Endometrial microvascular endothelial cells (primary cell): ENCODE measurements at regions not wholly inside any gene's neighbourhood (a gene's known extent, or its start where the extent isn't known, plus 50 kb on each side); places are given as distances from the start of the nearest gene placed in this dataset.

Experiments used
- in situ Hi-C: cut with HindIII; loops from 2 replicates; pipeline ENCODE4 v1.10.0; 2017; ENCODE audit warnings: low sequenced_read_pairs, low pct_unique_long_range_greater_than_20kb; ENCODE audit errors: inconsistent ontology term

GRCh38 chr14:31986405-31986804 lies 90.7 kb upstream of the ARHGAP5 start:
- in situ Hi-C loops: no loop called here

GRCh38 chr14:31987721-31988120 lies 89.4 kb upstream of the ARHGAP5 start:
- in situ Hi-C loops: no loop called here

- in situ Hi-C loops: no loop called here
These were observed 88.9 kb upstream of the ARHGAP5 start for GRCh38 chr14:31988244-31988643.

DNA sequence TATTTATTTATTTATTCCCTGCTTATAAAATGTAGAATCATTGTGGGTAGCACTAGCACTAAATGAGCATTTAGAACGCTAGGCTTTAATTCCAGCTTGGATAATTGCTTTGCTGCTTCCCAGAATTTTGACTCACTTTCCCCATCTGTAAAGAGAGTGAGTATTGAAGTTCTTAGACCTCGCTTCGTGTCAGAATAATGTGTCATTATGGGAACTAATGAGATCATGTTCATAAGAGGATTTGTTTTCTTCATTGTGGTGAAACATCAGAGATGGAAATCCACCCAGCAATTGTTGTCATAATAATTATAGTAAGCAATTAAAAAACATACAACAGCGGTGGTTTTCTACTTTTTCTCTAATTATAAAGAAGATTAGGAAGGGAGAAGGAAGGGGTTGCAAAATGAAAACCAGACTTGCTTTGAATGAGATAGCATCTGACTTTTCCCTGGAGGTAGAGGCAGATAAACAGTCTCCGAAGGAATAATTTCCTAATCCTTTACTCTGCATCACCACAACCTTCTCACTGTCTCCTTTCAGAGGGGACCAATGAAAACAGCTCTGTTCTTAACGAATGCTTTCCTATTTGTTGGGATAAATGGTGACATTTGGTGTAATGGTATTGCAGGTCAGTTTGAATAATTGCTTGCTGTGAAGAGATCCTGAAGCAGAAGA lies 86.8 kb upstream of the ARHGAP5 start:
- in situ Hi-C loops: no loop called here

DNA sequence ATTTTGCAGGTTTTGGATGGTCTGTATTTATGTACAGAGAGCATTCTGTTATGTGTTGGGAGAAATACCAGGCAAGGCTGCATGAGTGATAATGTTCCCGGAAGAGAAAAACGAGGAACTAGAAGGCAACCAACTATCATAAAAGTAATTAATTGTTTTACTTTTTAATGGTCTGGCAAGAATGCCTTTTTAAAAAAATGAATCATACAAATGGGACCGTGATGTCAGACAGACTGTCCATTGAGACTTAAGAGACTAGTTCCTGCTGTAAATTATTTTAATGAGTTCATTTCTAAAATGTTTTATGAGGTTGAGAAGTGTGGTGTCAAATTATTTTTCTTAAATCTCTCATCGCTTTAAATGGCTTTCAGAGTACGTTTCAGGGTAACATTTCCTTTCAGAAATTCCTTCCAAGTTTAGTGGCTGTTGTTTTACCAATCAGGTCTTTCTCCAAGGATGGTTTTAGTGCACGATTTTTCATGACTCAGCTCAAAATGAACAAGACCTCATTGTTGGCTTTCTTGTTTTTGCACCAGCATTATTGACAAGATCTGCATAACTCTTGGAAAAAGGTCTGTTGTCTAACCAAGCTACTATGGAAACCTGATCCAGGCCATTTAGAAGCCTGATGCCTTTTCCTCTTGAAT lies 86.1 kb upstream of the ARHGAP5 start:
- in situ Hi-C loops: no loop called here

- in situ Hi-C loops: no loop called here
These were observed 85.1 kb upstream of the ARHGAP5 start for GRCh38 chr14:31992011-31992447.

DNA sequence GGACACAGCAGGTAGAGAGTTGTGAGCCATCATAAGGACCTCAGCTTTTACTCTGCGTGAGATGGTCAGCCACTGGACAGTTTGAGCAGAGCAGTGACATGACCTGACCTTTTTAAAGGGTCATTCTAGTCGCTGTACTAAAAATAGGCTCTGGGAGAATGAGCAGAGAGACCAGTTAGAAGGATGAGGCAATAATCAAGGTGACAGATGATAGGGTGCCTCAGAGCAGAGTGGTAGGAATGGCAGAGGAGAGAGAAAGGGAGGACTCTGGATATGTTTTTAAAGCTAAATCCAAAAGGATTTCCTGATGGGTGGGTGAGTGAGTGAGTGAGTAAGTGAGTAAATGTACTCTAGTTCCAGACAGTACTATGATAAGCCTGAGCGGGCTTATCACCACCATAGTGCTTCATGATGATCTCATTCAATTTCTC lies 83.6 kb upstream of the ARHGAP5 start:
- in situ Hi-C loops: no loop called here

- in situ Hi-C loops: no loop called here
These were observed 82.6 kb upstream of the ARHGAP5 start for GRCh38 chr14:31994391-31995033.

GRCh38 chr14:32003585-32003984 lies 73.5 kb upstream of the ARHGAP5 start:
- in situ Hi-C loops: no loop called here

- in situ Hi-C loops: no loop called here
These were observed 72.8 kb upstream of the ARHGAP5 start for GRCh38 chr14:32004300-32004699.

GRCh38 chr14:32005628-32006027 lies 71.5 kb upstream of the ARHGAP5 start:
- in situ Hi-C loops: no loop called here

GRCh38 chr14:32006263-32007110 lies 70.6 kb upstream of the ARHGAP5 start:
- in situ Hi-C loops: no loop called here

DNA sequence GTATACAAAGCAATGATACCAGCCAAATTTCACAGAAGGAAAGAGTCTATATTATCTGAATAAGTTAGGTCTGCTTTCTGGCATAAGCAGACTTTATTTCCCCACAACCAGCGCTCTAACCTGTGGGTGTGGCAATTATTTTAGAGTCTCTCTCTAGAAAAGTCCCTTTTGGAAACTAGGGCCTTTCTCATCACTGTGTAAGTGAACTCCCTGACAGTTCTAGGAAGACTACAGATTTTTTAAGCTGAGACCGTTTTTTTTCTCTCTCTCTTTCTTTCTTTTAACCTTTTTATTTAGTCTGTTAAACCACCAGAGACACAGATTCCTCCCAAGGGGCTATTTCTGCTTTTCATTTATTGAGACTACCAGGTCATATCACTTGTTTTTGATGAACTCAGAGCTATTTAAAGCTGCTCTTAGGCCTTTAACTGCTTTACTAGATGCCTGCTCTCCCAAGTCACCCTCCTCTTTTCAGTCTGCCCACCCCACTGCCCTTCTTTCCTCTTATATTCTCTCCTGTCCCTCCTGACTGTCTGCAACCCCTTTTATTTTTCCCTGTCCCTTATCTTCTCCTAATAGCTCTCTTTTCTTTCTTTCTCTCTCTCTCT lies 69.2 kb upstream of the ARHGAP5 start:
- in situ Hi-C loops: no loop called here

DNA sequence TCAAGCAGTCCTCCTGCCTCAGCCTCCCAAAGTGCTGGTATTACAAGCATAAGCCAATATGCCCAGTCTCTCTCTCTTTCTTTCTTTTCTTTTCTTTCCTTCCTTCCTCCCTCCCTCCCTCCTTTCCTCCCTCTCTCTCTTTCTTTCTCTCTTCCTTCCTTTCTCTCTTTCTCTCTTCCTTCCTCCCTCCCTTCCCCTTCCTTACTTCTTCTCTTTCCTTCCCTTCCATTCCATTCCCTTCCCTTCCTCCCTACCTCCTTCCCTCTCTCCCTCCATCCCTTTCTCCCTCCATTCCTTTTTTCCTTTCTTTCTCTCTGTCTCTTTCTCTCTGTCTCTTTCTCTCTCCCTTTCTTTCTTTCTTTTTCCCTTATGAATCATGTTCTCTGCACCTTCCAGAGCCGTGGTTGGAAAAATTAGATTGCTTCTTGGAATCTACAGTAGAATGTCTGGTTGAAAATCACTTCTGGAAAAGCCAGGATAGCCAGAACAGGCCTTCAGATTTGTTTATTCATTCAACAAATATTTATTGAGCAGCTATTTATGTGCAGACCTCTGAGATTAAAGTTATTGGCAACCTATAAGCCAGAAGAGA lies 68.4 kb upstream of the ARHGAP5 start:
- in situ Hi-C loops: no loop called here

GRCh38 chr14:32009221-32009975 lies 67.7 kb upstream of the ARHGAP5 start:
- in situ Hi-C loops: no loop called here

GRCh38 chr14:32009976-32010581 lies 67.0 kb upstream of the ARHGAP5 start:
- in situ Hi-C loops: no loop called here

DNA sequence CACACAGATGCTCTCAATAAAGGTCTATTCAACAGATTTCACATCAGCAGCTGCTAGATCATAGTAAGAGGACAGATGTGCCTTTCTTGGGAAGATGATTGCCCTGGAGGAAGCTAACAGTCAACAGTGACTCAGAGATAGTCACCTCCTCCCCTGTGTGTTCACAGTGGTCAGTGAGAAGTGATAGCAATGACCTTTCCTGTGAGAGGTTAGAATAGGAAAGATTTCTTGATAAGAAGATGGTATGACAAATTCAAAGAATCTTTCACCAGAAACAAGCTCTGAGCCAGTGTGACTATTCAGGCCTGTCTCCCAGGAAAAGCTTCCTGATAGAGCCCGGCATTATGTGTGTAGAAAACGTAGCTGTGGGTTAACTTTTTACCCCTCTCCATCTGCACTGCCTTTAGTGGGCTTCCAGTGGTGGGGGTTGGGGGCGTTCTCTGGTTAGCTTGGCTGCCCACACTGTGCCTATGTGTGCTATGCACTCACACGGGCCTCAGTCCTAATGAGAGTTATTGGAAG lies 66.4 kb upstream of the ARHGAP5 start:
- in situ Hi-C loops: no loop called here
